SW 1271 (cell line): ENCODE measurements at regions not wholly inside any gene's neighbourhood (a gene's known extent, or its start where the extent isn't known, plus 50 kb on each side); places are given as distances from the start of the nearest gene placed in this dataset.
"Not testable (repeated sequence)": the region's sequence is repeated elsewhere in the genome, so short reads cannot be mapped to it uniquely, and the experiment has no call there.

Experiments
- DNase-seq, 2 experiments: peaks; one replicate each; lab custom pipeline; 2025; lab: John Stamatoyannopoulos, UW

DNA sequence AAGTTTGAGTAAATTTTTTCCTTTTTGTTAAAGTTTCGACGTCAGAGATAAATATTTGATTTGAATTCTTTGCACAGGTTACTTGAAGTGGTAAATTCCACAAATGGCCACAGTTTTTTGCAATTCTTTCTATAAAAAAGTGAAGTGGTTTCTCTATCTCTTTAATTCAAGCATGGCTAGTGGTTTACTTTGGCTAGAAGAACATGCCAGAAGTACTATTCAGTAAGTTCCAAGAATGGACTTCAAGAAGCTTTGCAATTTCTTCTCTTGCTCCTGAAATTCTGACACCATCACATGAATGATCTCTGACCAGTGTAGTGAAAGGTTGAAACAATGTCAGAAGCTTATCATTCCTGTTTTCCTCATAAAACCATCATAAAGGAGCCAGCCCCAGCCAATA, 55.7 kb upstream of the RNPC3 start:
- no peak for DNase-seq

DNA sequence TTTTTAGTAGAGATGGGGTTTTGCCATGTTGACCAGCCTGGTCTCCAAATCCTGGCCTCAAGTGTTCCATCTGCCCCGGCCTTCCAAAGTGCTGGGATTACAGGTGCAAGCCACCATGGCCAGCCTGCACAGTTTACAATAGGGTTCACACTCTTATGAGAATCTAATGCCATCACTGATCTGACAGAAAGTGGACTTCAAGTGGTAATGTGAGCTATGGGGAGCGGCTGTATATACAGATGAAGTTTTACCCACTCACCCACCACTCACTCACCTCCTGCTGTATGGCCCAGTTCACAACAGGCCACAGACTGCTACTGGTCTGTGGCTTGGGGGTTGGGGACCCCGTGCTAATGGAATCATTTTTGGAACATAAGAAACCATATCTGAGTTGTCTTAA, 58.4 kb upstream of the RNPC3 start:
- DNase-seq, result no peak

DNA sequence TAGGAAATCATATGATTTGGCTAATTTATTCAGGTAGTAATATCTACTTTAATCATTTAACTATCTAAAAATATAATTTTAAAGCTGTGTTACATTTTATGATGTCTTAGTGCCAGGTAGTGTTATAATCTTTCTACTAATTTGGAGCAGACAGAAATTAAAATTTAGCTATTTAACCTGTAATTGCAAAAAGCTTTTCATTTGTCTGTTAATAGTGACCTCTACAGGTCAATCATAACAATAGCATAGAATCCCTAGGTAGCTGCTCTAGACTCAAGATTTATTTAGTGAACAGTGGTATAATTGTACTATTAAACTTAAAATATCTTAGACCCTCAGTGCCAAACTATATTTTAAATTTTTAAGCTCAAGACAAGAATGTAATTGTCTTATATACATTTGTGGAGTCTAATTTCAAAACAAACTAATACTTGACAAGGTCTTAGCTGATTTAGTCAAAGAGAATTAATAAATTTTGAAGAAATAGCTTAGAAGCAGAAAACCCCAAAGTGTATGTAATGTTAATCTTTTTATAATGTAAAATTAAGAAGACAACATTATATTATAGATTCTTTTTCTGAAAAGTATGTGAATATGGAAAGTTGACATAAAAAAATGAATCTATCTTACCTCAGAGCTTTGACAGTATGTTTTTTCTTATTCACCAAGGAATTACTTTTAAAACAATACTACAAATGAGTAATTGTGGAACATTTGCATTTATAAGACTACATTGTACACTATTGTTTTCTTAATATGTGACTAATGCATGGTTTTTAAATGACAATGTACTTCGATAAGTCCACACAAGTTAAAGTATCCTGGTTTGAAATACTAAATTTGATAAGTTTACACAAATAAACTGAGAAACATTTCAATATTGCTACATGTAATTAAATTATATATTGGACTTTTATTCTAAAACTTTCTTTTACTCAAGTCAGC, 64.1 kb upstream of the RNPC3 start:
- peak in 1 of 2 experiments; percentile 30 for DNase-seq

DNA sequence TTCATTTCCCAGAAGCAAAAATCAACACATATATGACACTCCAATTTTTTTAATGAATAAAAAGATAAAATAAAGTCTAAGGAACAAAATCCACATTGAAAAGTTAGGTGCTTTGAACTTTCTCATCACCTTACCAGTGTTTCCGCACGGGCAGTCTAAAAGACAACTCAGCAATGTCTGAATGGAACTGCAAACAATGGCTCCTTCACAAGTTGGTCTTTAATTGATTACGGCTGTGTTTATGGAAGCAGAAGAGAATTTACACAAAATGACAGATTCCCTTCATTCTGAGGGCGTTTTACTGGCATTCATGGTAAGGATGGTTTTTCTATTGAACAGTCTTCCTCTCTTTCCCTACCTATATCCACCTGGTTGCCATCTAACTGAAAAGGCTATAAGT, 65.0 kb upstream of the RNPC3 start:
- no peak for DNase-seq

GRCh38 chr1:103459346-103459745, 66.2 kb upstream of the RNPC3 start:
- DNase-seq, result no peak

DNA sequence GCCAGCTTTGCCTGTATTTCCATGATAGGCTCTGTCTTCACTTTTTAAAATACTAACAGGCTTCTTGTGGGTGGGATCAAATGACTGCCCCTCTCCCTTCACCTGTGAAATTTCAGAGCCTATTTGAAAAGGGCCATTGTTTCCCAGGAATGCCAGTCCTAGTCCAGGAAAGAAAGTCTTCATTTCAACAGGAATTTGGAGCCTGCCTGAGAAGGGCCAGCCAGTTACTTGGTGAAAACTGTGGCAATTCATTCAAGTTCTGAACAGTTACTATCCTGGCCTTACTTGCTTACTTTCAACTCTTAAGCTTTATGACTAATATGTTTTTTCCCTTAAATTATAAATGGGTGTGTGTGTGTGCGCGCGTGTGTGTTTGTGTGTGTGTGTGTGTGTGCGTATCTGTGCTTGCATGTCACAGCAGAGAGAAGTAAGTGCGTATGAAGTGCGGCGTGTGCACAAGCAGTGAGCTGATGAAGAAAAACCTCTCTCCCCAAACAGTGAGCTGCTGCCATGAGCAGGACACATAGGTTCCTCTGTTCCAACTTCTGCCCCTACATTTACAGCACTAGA, 67.5 kb upstream of the RNPC3 start:
- DNase-seq, result no peak

DNA sequence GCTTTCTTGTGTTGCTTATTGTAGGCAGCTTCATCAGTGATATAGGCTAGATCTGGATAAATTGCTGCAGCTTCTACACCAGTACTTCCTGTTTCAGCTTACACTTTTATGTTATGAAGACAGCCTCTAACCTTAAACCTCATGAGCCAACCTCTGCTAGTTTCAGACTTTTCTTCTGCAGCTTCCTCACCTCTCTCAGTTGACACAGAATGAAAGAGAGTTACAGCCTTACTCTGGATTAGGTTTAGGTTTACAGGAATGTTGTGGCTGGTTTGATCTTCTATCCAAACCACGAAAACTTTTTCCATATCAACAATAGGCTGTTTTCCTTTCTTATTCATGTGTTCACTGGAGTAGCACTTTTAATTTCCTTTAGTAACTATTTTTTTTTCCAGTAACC, 76.9 kb upstream of the RNPC3 start:
- DNase-seq, result no peak

DNA sequence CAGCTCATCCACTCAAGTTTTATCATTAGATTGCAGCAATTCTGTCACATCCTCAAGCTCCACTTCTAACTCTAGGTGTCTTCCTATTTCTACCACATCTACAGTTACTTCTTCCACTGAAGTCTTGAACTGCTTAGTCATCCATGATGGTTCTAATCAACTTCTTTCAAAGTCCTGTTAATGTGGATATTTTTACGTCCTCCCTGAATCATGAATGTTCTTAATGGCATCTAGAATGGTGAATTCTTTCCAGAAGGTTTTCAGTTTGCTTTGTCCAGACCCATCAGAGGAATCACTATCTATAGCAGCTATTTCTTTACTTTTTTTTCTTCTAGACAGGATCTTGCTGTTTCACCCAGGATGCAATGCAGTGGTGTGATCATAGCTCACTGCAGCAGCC, 78.0 kb upstream of the RNPC3 start:
- DNase-seq, result no peak

- no peak for DNase-seq
Measured at GRCh38 chr1:103441342-103441741, 84.2 kb upstream of the RNPC3 start.

- not testable (repeated sequence) for DNase-seq
Measured at GRCh38 chr1:103436568-103437100, 88.9 kb upstream of the RNPC3 start.

- no peak for DNase-seq
Measured at GRCh38 chr1:103435443-103435842, 90.1 kb upstream of the RNPC3 start.

DNA sequence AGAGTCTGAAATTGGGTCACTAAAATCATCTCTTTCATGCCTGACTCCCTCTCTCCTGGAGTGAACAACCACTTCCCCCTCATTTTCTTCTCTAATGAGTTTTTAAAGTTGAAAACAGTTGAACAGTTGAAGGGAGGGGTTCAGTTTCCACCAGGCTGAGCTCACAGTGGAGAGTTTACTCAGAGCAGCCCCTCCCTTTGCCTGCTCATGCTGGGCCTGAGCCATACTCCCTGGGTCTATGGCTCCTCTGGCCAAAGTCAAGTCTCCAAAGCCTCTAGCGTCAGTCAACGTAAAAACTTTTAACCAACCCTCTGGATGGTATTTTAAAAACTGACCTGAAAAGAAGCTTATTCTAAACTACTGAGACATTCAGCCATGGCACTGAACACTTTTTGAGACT, 100.8 kb upstream of the RNPC3 start:
- DNase-seq, result no peak

- no peak for DNase-seq
Measured at GRCh38 chr1:103416681-103417286, 108.7 kb upstream of the RNPC3 start.

GRCh38 chr1:103387898-103388297, 137.6 kb upstream of the RNPC3 start:
- DNase-seq, result no peak

DNA sequence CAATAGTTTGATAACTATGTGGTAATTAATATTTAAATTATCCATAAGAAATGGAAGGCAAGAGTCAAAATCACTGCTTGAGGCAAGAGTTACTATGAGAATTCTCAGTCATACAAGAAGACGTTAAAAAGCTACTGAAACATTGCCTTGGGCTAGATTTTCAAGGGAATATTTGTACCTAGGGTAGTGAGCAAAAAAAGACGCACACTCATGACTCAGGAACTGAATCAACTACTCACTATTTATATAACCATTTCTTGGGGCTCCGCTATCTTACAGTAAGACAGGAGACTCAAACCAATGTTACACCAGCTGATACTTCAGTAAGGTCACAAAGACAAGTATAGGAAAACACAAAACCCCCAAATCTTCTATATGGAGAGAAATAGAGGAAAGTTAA, 151.5 kb upstream of the RNPC3 start:
- no peak for DNase-seq

DNA sequence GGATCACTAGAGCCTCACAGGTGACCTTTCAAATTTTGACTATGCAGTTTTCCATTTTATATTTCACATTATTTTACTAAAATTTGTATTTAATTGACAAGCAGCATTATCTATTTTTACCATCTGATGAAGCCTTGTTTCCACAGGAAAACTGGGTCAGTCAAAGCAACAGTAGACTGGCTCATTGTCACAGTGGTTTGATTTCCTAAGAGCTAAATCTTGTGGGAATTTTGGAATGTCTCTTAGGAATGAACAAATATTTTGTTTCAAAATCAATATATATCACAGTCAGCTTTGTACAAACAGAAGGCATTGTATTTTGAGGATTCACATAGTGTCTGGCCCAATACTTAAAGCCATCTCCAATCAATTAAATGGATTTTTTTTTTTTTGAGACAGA, 152.6 kb upstream of the RNPC3 start:
- no peak for DNase-seq

DNA sequence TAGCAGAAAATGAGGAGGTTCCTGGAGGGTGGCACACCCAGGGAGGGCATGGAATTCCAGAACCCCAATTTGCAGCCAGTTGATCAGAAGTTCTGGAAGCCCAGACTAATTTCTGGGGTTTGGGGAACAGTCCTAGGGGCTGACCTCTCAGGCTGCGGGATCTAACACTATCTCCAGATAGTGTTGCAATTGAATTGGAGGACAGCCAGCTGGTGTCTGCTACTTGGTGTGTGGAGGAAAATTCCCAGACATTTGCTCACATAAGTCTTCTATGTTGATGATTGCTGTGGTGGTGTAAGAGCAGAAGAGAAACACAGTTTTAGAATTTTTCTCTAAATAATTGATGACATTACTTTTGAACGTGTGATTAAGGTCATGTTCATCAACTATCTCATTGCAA, 154.3 kb upstream of the RNPC3 start:
- DNase-seq, result no peak

DNA sequence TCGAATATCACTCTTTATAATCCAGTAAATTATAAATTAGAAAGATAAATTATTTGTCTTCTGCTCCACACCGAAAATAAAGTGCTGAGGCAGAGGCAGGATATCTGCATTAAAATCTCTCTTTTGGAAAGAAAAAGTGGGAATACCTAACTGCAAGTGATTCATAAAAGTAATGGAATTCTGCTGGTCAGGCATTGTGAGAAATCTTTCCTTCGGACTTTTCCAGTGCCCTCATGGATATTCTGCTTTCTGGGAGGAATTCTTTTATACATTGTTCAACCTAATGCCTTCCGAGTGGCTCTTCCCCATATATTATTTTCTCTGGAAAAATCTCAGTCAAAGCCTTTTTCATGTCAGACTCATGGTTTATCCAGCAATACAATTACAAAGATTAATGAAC, 158.3 kb upstream of the RNPC3 start:
- DNase-seq, result no peak

GRCh38 chr1:103365860-103366569, 159.5 kb upstream of the RNPC3 start:
- no peak for DNase-seq

- DNase-seq, result no peak
Measured at GRCh38 chr1:103363008-103363365, 162.5 kb upstream of the RNPC3 start.

GRCh38 chr1:103362348-103363007, 163.0 kb upstream of the RNPC3 start:
- DNase-seq, result no peak

- no peak for DNase-seq
Measured at GRCh38 chr1:103353391-103353790, 172.1 kb upstream of the RNPC3 start.
